ENCODE measurements at regions not wholly inside any gene's neighbourhood (a gene's known extent, or its start where the extent isn't known, plus 50 kb on each side); places are given as distances from the start of the nearest gene placed in this dataset.
"Not testable (repeated sequence)": the region's sequence is repeated elsewhere in the genome, so short reads cannot be mapped to it uniquely, and the experiment has no call there.

DNA sequence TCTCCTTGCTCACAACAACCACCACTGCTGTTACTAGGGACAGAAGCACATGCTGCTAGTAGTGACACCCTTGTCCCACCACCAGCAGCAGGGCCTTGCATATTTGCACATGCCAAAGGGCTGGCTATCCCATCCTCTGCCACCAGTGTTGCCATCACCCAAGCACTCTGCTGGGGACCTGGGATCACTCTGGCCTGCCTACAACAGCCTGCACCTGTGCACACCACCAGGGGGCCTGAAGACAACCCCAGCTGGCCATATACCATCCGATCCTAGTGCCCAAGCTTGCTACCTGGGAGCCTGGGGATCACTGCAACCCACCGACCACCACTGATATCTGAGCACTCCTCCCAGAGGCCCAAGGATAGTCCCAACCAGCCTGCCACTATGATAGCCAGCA, 99.9 kb upstream of the FANCL start:
- H3K4me3 ChIP-seq = no peak overlapping the region
- no peaks in the 10 kb centered on the region for H3K9me3 ChIP-seq
- WGBS, 2 donors = 78 to 80% methylated on average over 1 to 2 of the region's 2 CpGs
- ATAC-seq (no peak), DNase-seq (no peak)
- no peaks in the 10 kb centered on the region for H3K27me3 ChIP-seq
- H3K4me1 ChIP-seq = no peaks in the 10 kb centered on the region
- no peak overlapping the region for H3K27ac ChIP-seq
- TF ChIP-seq POLR2A (IDR thresholded peaks at IDR 0.05) (no peak), CTCF (IDR thresholded peaks at IDR 0.05) (no peak)
- H3K36me3 ChIP-seq (replicated peaks in 1 of 2; ENCODE audit: insufficient read depth in 1 of 2, low read depth in 2 of 2) = no peaks in the 10 kb centered on the region
- intact Hi-C loops (cut with DNase I) = no loop called here

GRCh38 chr2:58339548-58340243, 98.6 kb upstream of the FANCL start:
- H3K27ac ChIP-seq = no peak overlapping the region
- intact Hi-C loops (cut with DNase I) = no loop called here
- H3K4me3 ChIP-seq = no peak overlapping the region
- no peak for ATAC-seq
- no peak for DNase-seq
- TF ChIP-seq POLR2A (IDR thresholded peaks at IDR 0.05) = no peak
- TF ChIP-seq CTCF (IDR thresholded peaks at IDR 0.05) = no peak
- H3K27me3 ChIP-seq = no peaks in the 10 kb centered on the region
- H3K9me3 ChIP-seq = no peaks in the 10 kb centered on the region
- no peaks in the 10 kb centered on the region for H3K4me1 ChIP-seq
- H3K36me3 ChIP-seq (replicated peaks in 1 of 2; ENCODE audit: insufficient read depth in 1 of 2, low read depth in 2 of 2) = no peaks in the 10 kb centered on the region

DNA sequence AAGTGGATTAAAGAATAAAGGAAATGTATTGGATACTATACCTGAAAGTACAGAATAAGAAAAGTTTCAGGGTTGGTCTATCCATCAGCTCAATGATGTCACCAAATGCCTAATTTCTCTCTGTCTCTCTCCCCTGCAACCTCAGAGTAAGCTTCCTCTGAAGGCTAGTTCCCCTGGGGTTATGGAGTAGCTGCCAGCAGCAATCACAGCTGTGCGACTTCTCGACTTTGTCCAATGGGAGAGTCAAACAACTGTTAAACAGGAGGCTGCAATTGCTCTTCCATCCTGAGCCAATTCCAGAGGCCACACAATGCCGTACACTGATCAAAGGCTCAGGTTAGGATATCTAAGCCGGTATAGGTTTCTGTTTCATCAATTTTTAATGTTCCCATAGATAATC, 95.3 kb upstream of the FANCL start:
- TF ChIP-seq POLR2A (IDR thresholded peaks at IDR 0.05) (no peak), CTCF (IDR thresholded peaks at IDR 0.05) (no peak)
- Histone ChIP-seq H3K4me3 (no peak overlapping the region), H3K27ac (no peak overlapping the region), H3K4me1 (no peaks in the 10 kb centered on the region), H3K27me3 (no peaks in the 10 kb centered on the region), H3K36me3 (replicated peaks in 1 of 2; ENCODE audit: insufficient read depth in 1 of 2, low read depth in 2 of 2) (no peaks in the 10 kb centered on the region), H3K9me3 (no peaks in the 10 kb centered on the region)
- ATAC-seq (no peak), DNase-seq (no peak)
- WGBS, 2 donors = 64 to 65% methylated on average over 4 of the region's 4 CpGs
- intact Hi-C loops (cut with DNase I) = no loop called here

DNA sequence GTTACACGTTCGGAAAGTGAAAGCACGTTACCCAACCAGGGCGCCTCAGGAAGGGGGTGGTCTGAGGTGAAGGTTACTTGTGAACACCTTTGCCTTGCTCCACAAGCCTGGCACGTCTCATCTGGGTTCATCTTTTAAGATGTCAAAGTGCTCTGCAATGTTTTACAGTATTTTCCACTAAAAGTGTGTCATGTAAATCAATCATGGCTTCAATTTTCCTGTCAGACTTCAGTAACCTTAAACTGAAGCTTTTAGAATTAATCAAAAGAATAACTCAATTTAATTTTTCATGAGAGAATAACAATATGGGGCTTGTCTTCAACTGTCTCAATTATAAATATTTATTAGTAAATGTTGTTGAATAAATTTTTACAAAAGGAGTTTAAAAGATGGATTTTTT, 93.3 kb upstream of the FANCL start:
- DNase-seq (no peak), ATAC-seq (no peak)
- no peak overlapping the region for H3K27ac ChIP-seq
- TF ChIP-seq CTCF (IDR thresholded peaks at IDR 0.05) = no peak
- H3K4me3 ChIP-seq = no peak overlapping the region
- 55 to 70% methylated on average over 5 of the region's 5 CpGs for WGBS, 2 donors
- H3K4me1 ChIP-seq = no peaks in the 10 kb centered on the region
- intact Hi-C loops (cut with DNase I) = no loop called here
- no peaks in the 10 kb centered on the region for H3K9me3 ChIP-seq
- no peaks in the 10 kb centered on the region for H3K27me3 ChIP-seq
- H3K36me3 ChIP-seq (replicated peaks in 1 of 2; ENCODE audit: insufficient read depth in 1 of 2, low read depth in 2 of 2) = no peaks in the 10 kb centered on the region

GRCh38 chr2:58325296-58325895, 84.3 kb upstream of the FANCL start:
- H3K9me3 ChIP-seq; H3K36me3 ChIP-seq (replicated peaks in 1 of 2; ENCODE audit: insufficient read depth in 1 of 2, low read depth in 2 of 2); H3K27me3 ChIP-seq; H3K4me3 ChIP-seq; intact Hi-C loops (cut with DNase I); H3K27ac ChIP-seq; ATAC-seq; H3K4me1 ChIP-seq; DNase-seq: not testable (repeated sequence)
- 70 to 72% methylated on average over 17 to 18 of the region's 18 CpGs for WGBS, 2 donors
